Endothelial cell of umbilical vein (primary cell): ENCODE measurements at regions not wholly inside any gene's neighbourhood (a gene's known extent, or its start where the extent isn't known, plus 50 kb on each side); places are given as distances from the start of the nearest gene placed in this dataset.

Experiments used
- BruUV-seq: library from RNA; stranded (reverse); fragments of 400-500 nt; replicated peaks from 2 replicates; lab custom pipeline; 2021; lab: Mats Ljungman, UMichigan
- CTCF ChIA-PET: fragments of 300-600, 350-600 bp; sonication (Branson Sonifier 250); formaldehyde crosslinking; loops from one replicate; lab custom pipeline; 2021; ENCODE audit warnings: antibody characterized with exemption, inconsistent platforms; lab: Charles Lee
- POLR2A ChIA-PET: fragments of 300-600, 350-600 bp; sonication (Branson Sonifier 250); formaldehyde crosslinking; loops from one replicate; lab custom pipeline; 2021; ENCODE audit warnings: antibody characterized with exemption, inconsistent platforms; lab: Charles Lee
- DNase-seq: peaks from one replicate; pipeline ENCODE4 v3.0.0-alpha.2; 2011; ENCODE audit warnings: low read depth, low spot score
- FAIRE-seq: peaks from 2 replicates; lab custom pipeline; 2011; peaks lifted over from hg19 to GRCh38; lab: Jason Lieb, UNC
- H2AFZ ChIP-seq: 2 replicates; pipeline ENCODE4 v1.6.0; 2012; ENCODE audit warnings: low read depth, low read length, control low read depth, inconsistent platforms
- H3K27ac ChIP-seq: 2 replicates; pipeline ENCODE4 v1.5.1; 2011; ENCODE audit warnings: low read depth, mild to moderate bottlenecking, control low read depth, low read length, moderate library complexity; ENCODE audit not compliant: insufficient read depth
- H3K27me3 ChIP-seq, 2 experiments: 2 replicates each; pipeline versions ENCODE4 v1.6.0 to v1.6.1; 2011; ENCODE audit warnings: low read length in 2 of 2, mixed read lengths in 1 of 2; ENCODE audit not compliant: control insufficient read depth in 2 of 2, insufficient read depth in 2 of 2
- H3K36me3 ChIP-seq, 2 experiments: 2 replicates in 1 of 2; 3 replicates in 1 of 2; pipeline ENCODE4 v1.5.1; 2011; ENCODE audit warnings: low read length in 2 of 2, mild to moderate bottlenecking in 1 of 2, moderate library complexity in 1 of 2; ENCODE audit not compliant: control insufficient read depth in 2 of 2, insufficient read depth in 2 of 2; ENCODE audit errors: extremely low read depth in 1 of 2
- H3K4me1 ChIP-seq: 3 replicates; pipeline ENCODE4 v1.5.1; 2011; ENCODE audit warnings: mild to moderate bottlenecking, low read length; ENCODE audit not compliant: control insufficient read depth, insufficient read depth; ENCODE audit errors: extremely low read depth
- H3K4me2 ChIP-seq: 2 replicates; pipeline ENCODE4 v1.6.1; 2011; ENCODE audit warnings: low read length, control low read depth, mixed read lengths; ENCODE audit not compliant: insufficient read depth
- H3K4me3 ChIP-seq, 3 experiments: fragments of 200-600 bp in 1 of 3; sonication (generic), shearing (Covaris generic) in 1 of 3; replicated peaks in 1 of 3; 2 replicates each; pipeline ENCODE4 v1.5.1; 2011 to 2016; ENCODE audit warnings: control low read depth in 3 of 3, low read length in 3 of 3, mild to moderate bottlenecking in 2 of 3, inconsistent platforms in 1 of 3, low read depth in 1 of 3, moderate library complexity in 1 of 3; ENCODE audit not compliant: insufficient read depth in 1 of 3
- H3K79me2 ChIP-seq: 2 replicates; pipeline ENCODE4 v1.6.0; 2012; ENCODE audit warnings: low read length, inconsistent platforms; ENCODE audit not compliant: control insufficient read depth, insufficient read depth
- H3K9ac ChIP-seq: replicated peaks from 2 replicates; pipeline ENCODE3; 2011; ENCODE audit warnings: low read length, control low read depth; ENCODE audit not compliant: insufficient read depth; ENCODE audit errors: extremely low read depth
- H3K9me1 ChIP-seq: replicated peaks from 3 replicates; pipeline ENCODE4 v1.6.0; 2011; ENCODE audit warnings: mild to moderate bottlenecking, low read length; ENCODE audit not compliant: control insufficient read depth, insufficient read depth; ENCODE audit errors: extremely low read depth
- H3K9me3 ChIP-seq: replicated peaks from 2 replicates; pipeline ENCODE4 v1.5.1; 2012; ENCODE audit warnings: low read length, inconsistent platforms; ENCODE audit not compliant: control insufficient read depth, insufficient read depth
- H4K20me1 ChIP-seq: replicated peaks from 2 replicates; pipeline ENCODE3; 2011; ENCODE audit warnings: mild to moderate bottlenecking, low read length; ENCODE audit not compliant: control insufficient read depth, insufficient read depth; ENCODE audit errors: extremely low read depth
- CTCF ChIP-seq, 2 donors: IDR thresholded peaks; 1 replicate in 1 of 2; 2 replicates in 1 of 2; pipeline ENCODE4 v1.5.1; 2011; ENCODE audit warnings: low read length in 2 of 2, mild to moderate bottlenecking in 2 of 2, moderate library complexity in 2 of 2, control low read depth in 1 of 2, inconsistent platforms in 1 of 2, low read depth in 1 of 2; ENCODE audit not compliant: insufficient read depth in 1 of 2; ENCODE audit errors: extremely low read depth in 1 of 2
- EZH2 ChIP-seq: IDR thresholded peaks from 2 replicates; pipeline ENCODE4 v1.6.1; 2012; ENCODE audit warnings: borderline replicate concordance, low read depth, mild to moderate bottlenecking, moderate library complexity, low read length, inconsistent platforms; ENCODE audit not compliant: severe bottlenecking
- MAX ChIP-seq: IDR thresholded peaks from 2 replicates; pipeline ENCODE4 v1.6.1; 2011; ENCODE audit not compliant: insufficient read depth, insufficient read length
- POLR2AphosphoS5 ChIP-seq: IDR thresholded peaks from 2 replicates; pipeline ENCODE4 v1.6.1; 2012; ENCODE audit warnings: low read depth, mild to moderate bottlenecking, control low read depth, low read length, moderate library complexity; ENCODE audit not compliant: insufficient read depth
- dilution Hi-C: fragments of 300-500 bp; cut with MboI; formaldehyde crosslinking; loops from one replicate; pipeline ENCODE4 v1.15.0; 2019; ENCODE audit warnings: low sequenced_read_pairs; ENCODE audit not compliant: extremely low pct_ligation_motif_present
- intact Hi-C: fragments of 100-400 bp; cut with micrococcal nuclease; formaldehyde crosslinking; loops from one replicate; pipeline ENCODE4 v1.10.0; 2022

GRCh38 chr3:154568064-154568463 lies 138.1 kb upstream of the GPR149 start:
- no peak overlapping the region for H3K4me2 ChIP-seq
- H3K4me1 ChIP-seq = no peaks in the 10 kb centered on the region
- no peak for TF ChIP-seq CTCF (IDR thresholded peaks at IDR 0.05; ENCODE audit: extremely low read depth in 1 of 2, insufficient read depth in 1 of 2, low read depth in 1 of 2, low read length in 2 of 2)
- no peak overlapping the region for H3K27ac ChIP-seq
- ChIA-PET CTCF (no interaction called here), POLR2A (no interaction called here)
- dilution Hi-C loops (no loop called here), intact Hi-C loops (no loop called here)
- FAIRE-seq (no peak), DNase-seq (no peak)
- no peak overlapping the region for H3K4me3 ChIP-seq
- no peaks in the 10 kb centered on the region for H3K27me3 ChIP-seq
- H3K9ac ChIP-seq = no peak overlapping the region
- BruUV-seq = no TSS peak
- H3K9me3 ChIP-seq = peaks cover 2% of the 10 kb centered on the region
- no peak overlapping the region for H2AFZ ChIP-seq
- H4K20me1 ChIP-seq = no peaks in the 10 kb centered on the region
- no peaks in the 10 kb centered on the region for H3K79me2 ChIP-seq
- no peaks in the 10 kb centered on the region for H3K36me3 ChIP-seq
- no peaks in the 10 kb centered on the region for H3K9me1 ChIP-seq

- no peak for DNase-seq
- no peak overlapping the region for H2AFZ ChIP-seq
- H3K9me1 ChIP-seq = no peaks in the 10 kb centered on the region
- no peaks in the 10 kb centered on the region for H3K79me2 ChIP-seq
- TF ChIP-seq EZH2 (no peak), POLR2AphosphoS5 (no peak), MAX (no peak)
- dilution Hi-C loops (no loop called here), intact Hi-C loops (no loop called here)
- no TSS peak for BruUV-seq
- H4K20me1 ChIP-seq = no peaks in the 10 kb centered on the region
- H3K27me3 ChIP-seq = no peaks in the 10 kb centered on the region
- H3K4me1 ChIP-seq = no peaks in the 10 kb centered on the region
- no peaks in the 10 kb centered on the region for H3K36me3 ChIP-seq
- no peak overlapping the region for H3K4me3 ChIP-seq
- CTCF ChIA-PET = no interaction called here
- H3K27ac ChIP-seq = no peak overlapping the region
- FAIRE-seq = no peak
- POLR2A ChIA-PET = no interaction called here
- peaks cover 2% of the 10 kb centered on the region for H3K9me3 ChIP-seq
- H3K9ac ChIP-seq = no peak overlapping the region
- H3K4me2 ChIP-seq = no peak overlapping the region
These were observed 129.6 kb upstream of the GPR149 start for GRCh38 chr3:154559623-154560022.
